ENCODE measurements at regions not wholly inside any gene's neighbourhood (a gene's known extent, or its start where the extent isn't known, plus 50 kb on each side); places are given as distances from the start of the nearest gene placed in this dataset.
"Not testable (repeated sequence)": the region's sequence is repeated elsewhere in the genome, so short reads cannot be mapped to it uniquely, and the experiment has no call there.

DNA sequence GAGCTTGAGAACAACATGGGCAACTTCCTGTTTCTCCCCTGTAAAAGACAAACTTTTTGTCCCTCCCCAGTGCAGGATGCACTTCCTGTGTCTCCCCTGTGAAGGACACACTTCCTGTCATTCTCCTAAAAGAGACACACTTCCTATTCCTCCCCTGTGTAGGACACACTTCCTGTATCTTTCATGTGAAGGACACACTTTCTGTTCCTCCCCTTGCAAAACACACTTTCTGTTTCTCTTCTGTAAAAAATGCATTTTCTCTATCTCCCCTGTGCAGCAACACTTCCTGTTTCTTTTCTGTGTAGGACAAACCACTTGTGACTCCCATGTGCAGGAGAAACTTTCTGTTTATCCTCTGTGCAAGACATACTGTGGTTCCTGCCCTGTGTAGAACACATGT is 488.6 kb upstream of the USP9Y start:
- DNase-seq = no peak

DNA sequence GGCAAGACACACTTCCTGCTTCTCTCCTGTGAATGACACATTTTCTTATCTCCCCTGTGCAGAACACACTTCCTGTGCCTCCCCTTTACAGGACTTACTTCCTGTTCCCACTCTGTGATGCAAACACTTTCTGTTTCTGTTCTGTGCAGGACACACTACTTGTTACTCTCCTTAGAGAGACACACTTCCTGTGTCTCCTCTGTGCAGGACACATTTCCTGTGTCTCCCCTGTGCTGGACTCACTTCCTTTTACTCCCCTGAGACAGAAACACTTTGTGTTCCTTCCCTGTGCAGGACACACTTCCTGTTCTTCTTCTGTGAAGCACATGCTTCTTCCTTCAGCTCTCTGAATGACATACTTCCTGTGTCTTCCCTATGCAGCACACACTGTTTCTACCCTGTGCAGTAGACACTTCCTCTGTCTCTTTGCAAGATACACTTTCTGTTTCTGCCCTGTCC is 485.4 kb upstream of the USP9Y start:
- no peak for DNase-seq

GRCh38 chrY:12230921-12231320 is 470.1 kb upstream of the USP9Y start:
- DNase-seq = no peak

DNA sequence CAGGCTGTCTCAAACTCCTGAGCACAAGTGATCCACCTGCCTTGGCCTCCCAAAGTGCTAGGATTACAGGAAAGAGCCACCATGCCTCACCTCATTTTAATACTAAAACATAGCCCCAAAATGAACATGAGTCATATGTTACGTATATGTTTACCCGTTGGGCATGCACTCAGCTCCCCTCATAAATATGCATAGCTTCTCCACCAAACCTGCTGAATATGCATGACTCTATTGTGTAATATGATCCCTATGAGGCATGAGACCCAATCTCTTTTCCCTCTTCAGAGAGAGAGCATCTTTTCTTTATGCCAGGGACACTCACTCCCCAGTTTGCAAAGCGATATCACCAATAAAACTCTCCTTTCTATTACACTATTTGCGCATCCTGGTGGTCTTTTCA is 464.6 kb upstream of the USP9Y start:
- no peak for DNase-seq

DNA sequence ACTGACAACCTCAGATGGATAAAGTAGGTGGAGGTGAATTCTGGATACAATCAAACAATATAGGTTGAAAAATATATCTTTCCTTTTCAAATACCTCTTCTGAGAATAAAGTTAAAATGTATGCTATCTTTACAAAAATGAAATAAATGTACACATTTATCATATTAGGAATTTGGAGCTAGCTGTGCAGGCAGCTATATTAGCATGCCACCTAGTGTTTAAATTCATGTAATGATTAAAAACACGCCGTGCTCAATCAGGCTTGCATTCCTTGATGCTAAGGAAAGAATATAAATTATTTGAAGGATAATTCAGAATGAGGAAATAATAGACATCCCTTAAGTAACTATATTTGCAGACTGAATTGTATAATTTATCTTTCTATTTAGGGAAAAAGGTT is 460.7 kb upstream of the USP9Y start:
- DNase-seq = not testable (repeated sequence)

DNA sequence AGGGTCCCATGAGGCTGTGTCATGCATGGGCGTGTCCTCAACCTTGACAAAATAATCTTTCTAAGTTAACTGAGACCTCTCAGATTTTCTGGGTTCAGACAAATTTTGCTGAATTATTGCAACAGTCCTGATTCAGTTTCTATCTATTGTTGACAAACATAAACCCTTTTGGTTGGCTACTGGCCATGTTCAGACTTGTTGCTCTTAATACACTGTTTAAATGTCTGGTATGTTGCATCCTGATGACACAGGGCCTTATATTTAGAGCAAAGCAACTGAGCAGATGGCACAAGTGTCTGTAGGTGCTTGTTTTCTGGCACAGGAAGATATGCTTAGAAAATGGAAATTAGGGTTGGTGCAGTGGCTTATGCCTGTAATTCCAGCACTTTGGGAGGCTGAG is 456.9 kb upstream of the USP9Y start:
- no peak for DNase-seq

- DNase-seq = no peak
Observed at GRCh38 chrY:12253756-12254155, 447.3 kb upstream of the USP9Y start.

- DNase-seq = no peak
Observed at GRCh38 chrY:12271162-12271561, 429.9 kb upstream of the USP9Y start.

DNA sequence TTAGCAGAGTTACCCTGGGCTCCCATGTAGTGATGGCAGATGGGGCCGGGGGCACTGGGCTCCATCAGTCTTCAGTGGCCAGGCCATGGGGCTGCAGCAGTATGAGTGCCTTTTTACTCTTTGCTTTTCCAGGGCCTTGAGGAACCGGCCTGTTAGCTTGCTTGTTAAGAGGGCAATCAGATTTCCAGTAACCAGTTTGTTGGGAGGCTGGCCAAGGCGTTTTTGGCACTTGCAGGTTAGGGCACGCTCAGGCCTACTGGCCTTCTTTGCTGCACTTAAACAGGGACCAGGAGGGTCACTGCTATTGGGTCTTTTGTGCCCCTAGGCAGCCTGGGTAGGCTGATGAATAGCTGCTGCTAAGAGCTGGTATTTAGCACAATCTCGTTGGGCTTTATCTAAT is 415.4 kb upstream of the USP9Y start:
- no peak for DNase-seq

- DNase-seq = no peak
Observed at GRCh38 chrY:12288919-12289318, 412.1 kb upstream of the USP9Y start.

- no peak for DNase-seq
Observed at GRCh38 chrY:12289415-12289814, 411.6 kb upstream of the USP9Y start.

GRCh38 chrY:12292542-12292941 is 408.5 kb upstream of the USP9Y start:
- no peak for DNase-seq

GRCh38 chrY:12296460-12296859 is 404.6 kb upstream of the USP9Y start:
- DNase-seq = no peak

DNA sequence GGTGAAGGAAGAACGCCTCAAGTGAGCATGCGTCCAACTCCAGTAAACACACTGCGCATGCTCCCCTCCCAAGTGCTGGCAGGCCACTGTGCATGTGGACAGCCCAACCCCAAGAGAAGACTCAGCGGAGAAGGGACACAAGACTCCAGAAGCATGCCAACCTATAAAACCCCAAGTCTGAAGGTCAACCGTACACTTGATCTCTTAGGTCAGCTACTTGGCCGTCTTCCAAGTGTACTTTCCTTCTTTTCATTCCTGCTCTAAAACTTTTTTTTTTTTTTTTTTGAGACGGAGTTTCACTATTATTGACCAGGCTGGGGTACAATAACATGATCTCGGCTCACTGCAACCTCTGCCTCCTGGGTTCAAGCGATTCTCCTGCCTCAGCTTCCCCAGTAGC is 401.2 kb upstream of the USP9Y start:
- not testable (repeated sequence) for DNase-seq

DNA sequence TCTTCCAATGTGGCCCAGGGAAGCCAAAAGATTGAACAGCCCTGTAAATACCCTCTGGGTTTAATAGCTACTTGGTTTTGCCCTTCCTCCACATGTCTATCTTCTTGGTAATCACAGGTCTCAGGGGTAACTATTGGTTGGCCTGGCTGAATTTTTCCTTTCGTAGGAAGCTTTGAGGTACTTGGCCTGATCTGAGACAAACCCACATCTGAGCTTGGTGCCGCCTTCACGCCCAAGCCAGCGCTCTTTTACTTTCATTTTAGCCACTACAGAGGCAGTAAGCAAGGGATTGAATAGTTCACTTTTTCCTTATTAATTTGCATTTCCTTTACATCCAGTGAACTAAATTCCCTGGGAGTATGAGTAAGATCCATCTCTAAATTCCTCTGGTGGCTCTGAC is 397.6 kb upstream of the USP9Y start:
- DNase-seq = no peak

DNA sequence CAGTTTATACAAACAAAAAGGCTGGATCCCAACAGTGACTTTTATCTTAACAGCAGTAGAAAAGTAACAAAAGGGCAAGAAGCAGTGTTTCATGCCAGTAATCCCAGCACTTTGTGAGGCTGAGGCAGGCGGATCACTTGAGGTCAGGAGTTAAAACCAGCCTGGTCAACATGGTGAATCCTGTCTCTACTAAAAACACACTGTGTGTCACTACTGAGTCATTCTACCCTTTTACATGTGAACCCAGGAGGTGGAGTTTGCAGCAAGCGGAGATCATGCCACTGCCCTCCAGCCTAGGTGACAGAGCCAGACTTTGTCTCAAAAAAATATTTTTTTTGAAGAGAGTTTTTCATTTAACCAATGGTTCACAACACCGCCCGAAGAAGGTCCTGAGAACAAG is 395.6 kb upstream of the USP9Y start:
- DNase-seq = no peak

- DNase-seq = no peak
Observed at GRCh38 chrY:12309212-12309611, 391.8 kb upstream of the USP9Y start.

DNA sequence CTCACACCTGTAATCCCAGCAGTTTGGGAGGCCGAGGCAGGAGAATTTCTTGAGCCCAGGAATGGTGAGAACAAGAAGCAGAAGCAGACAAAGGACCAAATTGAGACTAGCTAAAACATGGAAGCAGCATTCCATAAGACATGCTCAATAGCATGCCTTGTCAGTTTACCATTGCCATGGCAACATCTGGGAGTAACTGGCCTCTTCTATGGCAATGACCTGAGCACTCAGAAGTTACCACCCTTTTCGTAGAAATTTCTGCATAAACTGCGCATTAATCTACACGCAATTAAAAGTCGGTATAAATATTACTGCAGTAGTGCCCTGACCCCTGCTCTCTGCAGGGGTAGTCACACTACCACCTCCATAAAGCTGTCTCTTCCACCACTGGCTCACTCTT is 390.2 kb upstream of the USP9Y start:
- DNase-seq = no peak

- DNase-seq = no peak
Observed at GRCh38 chrY:12327751-12328150, 373.3 kb upstream of the USP9Y start.

GRCh38 chrY:12331917-12332316 is 369.1 kb upstream of the USP9Y start:
- not testable (repeated sequence) for DNase-seq

DNA sequence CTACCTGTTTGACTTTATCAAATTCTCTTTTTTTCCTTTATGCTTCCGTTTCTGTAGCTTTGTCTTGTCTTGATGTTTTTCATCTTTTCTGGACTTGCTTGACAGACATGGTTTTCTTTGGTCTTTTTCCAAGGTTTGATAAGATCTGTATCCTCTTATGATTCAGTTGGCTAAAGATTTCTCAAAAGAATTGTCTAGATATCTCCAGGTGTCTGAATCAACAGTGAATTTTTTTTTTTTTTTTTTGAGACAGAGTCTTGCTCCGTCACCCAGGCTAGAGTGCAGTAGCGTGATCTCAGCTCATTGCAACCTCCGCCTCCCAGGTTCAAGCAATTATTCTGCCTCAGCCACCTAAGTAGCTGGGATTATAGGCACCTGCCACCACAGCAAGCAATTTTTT is 357.8 kb upstream of the USP9Y start:
- DNase-seq = no peak

DNA sequence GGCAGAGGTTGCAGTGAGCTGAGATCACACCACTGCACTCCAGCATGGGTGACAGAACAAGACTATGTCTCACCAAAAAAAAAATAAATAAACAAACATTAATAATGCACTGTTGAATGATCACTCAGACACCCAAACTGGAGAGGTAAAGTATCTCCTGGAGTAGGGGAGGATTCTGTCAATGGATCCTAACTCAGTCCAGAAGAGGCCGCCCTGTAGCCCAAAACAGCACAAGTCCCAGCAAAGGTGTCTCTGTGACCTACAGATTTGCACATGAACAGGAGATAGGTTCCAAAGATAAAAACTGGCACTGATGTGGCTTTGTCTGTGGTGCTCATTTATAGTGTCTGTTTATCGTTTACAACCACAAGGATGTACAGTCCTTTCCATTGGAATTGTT is 352.9 kb upstream of the USP9Y start:
- no peak for DNase-seq

- DNase-seq = no peak
Observed at GRCh38 chrY:12357204-12357603, 343.8 kb upstream of the USP9Y start.

DNA sequence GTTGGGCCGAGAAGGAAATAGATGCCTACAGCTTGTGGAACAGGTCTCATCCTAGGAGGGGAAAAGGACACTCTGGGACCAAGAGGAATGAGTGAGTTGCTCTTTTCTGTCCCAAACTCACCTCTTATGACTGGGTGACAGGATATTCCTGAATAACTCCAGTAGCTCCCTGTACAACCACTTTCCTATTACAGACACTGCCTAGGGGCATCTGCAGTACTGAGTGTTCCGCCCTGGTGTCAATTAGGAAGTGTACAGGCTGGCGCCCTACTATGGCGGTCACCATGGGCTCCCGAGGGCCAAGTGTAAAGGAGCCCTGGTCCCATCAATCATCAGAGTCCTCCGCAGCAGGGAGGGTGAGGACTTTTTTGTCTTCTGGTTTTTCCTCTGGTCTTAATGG is 343.4 kb upstream of the USP9Y start:
- DNase-seq = no peak

DNA sequence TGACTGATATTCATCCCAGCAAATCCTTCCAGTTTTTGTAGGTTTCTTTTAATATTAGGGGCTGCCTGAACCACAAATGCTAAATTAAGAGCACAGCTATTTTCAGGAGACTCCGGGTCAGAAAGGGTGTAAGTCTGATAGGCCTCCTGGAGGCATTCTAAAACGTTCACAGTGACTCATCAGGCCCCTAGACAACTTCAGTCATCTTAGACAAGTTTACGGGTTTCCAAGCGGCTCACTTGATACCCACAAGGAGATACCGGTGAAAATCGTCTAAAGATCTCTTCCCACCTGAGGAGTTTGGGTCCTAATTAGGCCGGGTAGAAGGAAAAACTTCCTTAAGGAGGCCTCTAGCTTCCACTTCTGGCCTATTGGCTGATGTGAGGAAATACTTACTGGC is 342.7 kb upstream of the USP9Y start:
- DNase-seq = no peak

DNA sequence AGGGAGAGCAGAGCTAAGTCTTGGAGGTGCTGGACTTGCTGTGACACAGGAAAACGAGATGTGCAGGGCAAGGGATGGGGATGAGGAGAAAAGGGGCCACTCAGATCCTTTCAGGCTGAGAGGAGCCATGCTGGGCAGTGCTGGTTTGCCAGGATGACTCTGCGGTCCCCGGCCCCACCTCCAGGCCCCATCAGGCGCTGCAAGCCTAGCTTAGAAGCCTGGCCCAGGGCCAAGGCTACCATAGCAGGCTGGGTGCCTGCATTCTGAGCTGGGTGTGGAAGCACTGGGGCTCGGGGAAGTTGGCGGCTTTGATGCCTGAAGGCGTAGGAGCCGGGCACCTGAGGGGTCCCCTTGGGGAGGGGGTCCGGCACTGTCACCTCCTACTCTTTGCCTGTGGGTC is 341.2 kb upstream of the USP9Y start:
- DNase-seq = no peak
